KMS-11 (cell line): ENCODE measurements at regions not wholly inside any gene's neighbourhood (a gene's known extent, or its start where the extent isn't known, plus 50 kb on each side); places are given as distances from the start of the nearest gene placed in this dataset.

ENCODE experiments used
- H2AFZ ChIP-seq: fragments of 200-600 bp; sonication (generic); 2 replicates; pipeline ENCODE4 v1.6.1; 2016; ENCODE audit warnings: antibody characterized with exemption, mixed run types, low read depth
- H3K27ac ChIP-seq: fragments of 200-600 bp; sonication (generic); 2 replicates; pipeline ENCODE4 v1.6.1; 2016; ENCODE audit warnings: mild to moderate bottlenecking, mixed run types
- H3K27me3 ChIP-seq: fragments of 200-600 bp; sonication (generic); 2 replicates; pipeline ENCODE4 v1.6.1; 2017; ENCODE audit warnings: mild to moderate bottlenecking, low read depth, mixed run types, moderate library complexity; ENCODE audit not compliant: insufficient read depth
- H3K36me3 ChIP-seq: fragments of 200-600 bp; sonication (generic); 2 replicates; pipeline ENCODE4 v1.6.1; 2017; ENCODE audit warnings: mild to moderate bottlenecking, mixed run types; ENCODE audit not compliant: insufficient read depth
- H3K4me1 ChIP-seq: fragments of 200-600 bp; sonication (generic); 2 replicates; pipeline ENCODE4 v1.6.1; 2016; ENCODE audit warnings: mild to moderate bottlenecking, low read depth, mixed run types; ENCODE audit not compliant: poor library complexity, severe bottlenecking
- H3K4me2 ChIP-seq: fragments of 200-600 bp; sonication (generic); 2 replicates; pipeline ENCODE4 v1.7.0; 2016; ENCODE audit warnings: mild to moderate bottlenecking, mixed run types
- H3K4me3 ChIP-seq: fragments of 200-600 bp; sonication (generic); IDR thresholded peaks from 2 replicates; pipeline ENCODE4 v1.6.1; 2017; ENCODE audit warnings: low read depth, low read length, mixed read lengths; ENCODE audit not compliant: insufficient read depth
- H3K79me2 ChIP-seq: fragments of 200-600 bp; sonication (generic); 2 replicates; pipeline ENCODE4 v1.6.1; 2016; ENCODE audit warnings: low read depth, mixed run types; ENCODE audit not compliant: insufficient read depth
- H3K9ac ChIP-seq: fragments of 200-600 bp; sonication (generic); 2 replicates; pipeline ENCODE4 v1.6.1; 2016; ENCODE audit warnings: mild to moderate bottlenecking, mixed run types
- H4K20me1 ChIP-seq: fragments of 200-600 bp; sonication (generic); 2 replicates; pipeline ENCODE4 v1.6.1; 2016; ENCODE audit warnings: mild to moderate bottlenecking, mixed run types; ENCODE audit not compliant: insufficient read depth
- TF ChIP-seq, protein P1 (sequence below): fragments of 200-600 bp; sonication (generic); conservative IDR thresholded peaks from 2 replicates; pipeline ENCODE4 v1.6.1; 2017; ENCODE audit warnings: low read depth, mild to moderate bottlenecking, antibody characterized with exemption, low read length, moderate library complexity, mixed read lengths

DNA sequence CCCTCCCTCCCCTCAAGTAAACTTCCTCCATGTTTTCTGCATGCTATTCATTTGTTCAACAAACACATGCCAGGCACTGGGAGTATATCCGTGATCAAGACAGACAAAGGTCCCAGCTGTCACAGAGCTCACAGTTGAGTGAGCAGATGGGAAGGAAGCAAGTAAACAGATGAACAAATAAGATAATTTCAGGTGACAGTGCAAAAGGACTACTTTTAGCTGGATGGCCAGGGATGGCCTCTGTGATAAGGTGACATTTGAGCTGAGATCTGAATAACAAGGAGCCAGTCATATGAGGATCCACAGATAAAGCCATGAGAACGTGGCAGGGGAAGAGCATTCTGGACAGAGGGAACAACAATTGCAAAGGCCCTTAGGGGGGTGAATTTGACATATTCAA lies 121.7 kb upstream of the RAD23B start:
- no peak overlapping the region for H3K4me3 ChIP-seq

DNA sequence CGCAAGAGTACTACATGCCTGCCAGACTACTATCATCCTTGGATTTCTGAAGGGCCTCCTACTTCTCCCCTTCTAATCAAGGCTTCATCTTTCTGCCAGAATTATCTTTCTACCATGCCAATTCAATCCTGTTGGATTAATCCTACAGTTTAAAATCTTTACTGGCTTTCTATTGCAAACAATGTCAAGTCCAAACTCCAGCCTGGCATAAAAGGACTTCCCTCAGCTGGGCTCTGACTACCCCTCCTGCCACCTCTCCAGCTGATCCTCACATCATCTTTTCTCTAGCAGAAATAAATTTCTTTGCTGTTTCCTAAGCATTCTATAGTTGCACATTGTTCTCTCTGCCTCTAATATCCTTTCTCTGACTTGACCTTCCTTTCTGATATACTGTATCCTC lies 119.7 kb upstream of the RAD23B start:
- Histone ChIP-seq H4K20me1 (no peaks in the 10 kb centered on the region), H3K9ac (no peak overlapping the region), H3K4me3 (no peak overlapping the region), H3K4me1 (peaks cover 5% of the 10 kb centered on the region), H3K36me3 (no peaks in the 10 kb centered on the region), H3K79me2 (no peaks in the 10 kb centered on the region), H3K4me2 (no peak overlapping the region), H3K27me3 (no peaks in the 10 kb centered on the region), H3K27ac (no peak overlapping the region), H2AFZ (no peak overlapping the region)
- TF ChIP-seq, protein P1, sequence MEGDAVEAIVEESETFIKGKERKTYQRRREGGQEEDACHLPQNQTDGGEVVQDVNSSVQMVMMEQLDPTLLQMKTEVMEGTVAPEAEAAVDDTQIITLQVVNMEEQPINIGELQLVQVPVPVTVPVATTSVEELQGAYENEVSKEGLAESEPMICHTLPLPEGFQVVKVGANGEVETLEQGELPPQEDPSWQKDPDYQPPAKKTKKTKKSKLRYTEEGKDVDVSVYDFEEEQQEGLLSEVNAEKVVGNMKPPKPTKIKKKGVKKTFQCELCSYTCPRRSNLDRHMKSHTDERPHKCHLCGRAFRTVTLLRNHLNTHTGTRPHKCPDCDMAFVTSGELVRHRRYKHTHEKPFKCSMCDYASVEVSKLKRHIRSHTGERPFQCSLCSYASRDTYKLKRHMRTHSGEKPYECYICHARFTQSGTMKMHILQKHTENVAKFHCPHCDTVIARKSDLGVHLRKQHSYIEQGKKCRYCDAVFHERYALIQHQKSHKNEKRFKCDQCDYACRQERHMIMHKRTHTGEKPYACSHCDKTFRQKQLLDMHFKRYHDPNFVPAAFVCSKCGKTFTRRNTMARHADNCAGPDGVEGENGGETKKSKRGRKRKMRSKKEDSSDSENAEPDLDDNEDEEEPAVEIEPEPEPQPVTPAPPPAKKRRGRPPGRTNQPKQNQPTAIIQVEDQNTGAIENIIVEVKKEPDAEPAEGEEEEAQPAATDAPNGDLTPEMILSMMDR, result no peak

More for the DNA sequence above, 121.7 kb upstream of the RAD23B start:
- Histone ChIP-seq H3K27ac (no peak overlapping the region), H3K36me3 (no peaks in the 10 kb centered on the region), H3K4me2 (no peak overlapping the region), H2AFZ (no peak overlapping the region), H3K79me2 (no peaks in the 10 kb centered on the region), H3K9ac (no peak overlapping the region), H3K27me3 (no peaks in the 10 kb centered on the region), H4K20me1 (no peaks in the 10 kb centered on the region), H3K4me1 (peaks cover 5% of the 10 kb centered on the region)
- TF ChIP-seq, protein P1, result no peak

DNA sequence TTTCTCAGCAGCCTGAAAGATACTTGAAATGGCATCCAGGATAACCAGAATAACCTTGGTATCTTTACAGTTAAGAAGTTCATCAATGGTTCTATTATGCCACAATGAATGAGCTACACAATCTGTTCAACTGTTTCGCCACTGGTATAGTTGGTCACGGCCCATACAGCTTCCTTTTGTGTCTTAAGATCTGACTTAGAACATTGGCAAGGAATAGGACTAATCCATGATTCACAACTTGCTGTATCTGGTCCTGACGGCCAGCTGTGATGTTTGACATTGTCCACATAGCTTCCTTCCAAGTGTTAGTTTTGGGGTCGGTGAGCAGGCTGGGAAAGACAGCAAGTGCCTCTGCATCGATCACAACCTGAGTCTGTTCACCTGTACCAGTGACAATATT lies 113.3 kb upstream of the RAD23B start:
- H3K4me2 ChIP-seq, result no peak overlapping the region
- TF ChIP-seq, protein P1, result no peak

DNA sequence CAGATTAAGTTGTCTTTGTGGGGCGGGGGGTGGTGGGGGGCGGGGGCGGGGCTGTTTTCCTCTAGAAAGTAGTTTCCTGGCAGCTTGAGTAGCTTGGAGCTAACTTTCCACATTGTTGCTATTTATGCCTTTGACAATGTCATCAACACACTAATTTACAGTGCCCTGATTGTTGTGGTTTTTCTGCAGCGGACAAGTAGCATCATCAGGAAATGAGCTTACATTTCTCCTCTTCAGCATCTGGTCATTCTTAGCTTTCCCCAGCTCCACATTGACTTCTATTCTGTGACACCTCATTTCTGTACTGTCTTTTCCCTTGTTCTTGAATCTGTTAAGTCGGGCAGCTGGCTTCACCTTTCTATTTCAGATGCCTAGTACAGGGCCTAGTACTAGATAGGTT lies 112.3 kb upstream of the RAD23B start:
- Histone ChIP-seq H3K79me2 (no peaks in the 10 kb centered on the region), H3K4me1 (peaks cover 8% of the 10 kb centered on the region), H3K4me2 (no peak overlapping the region), H3K36me3 (no peaks in the 10 kb centered on the region), H3K27me3 (no peaks in the 10 kb centered on the region), H3K27ac (no peak overlapping the region), H2AFZ (no peak overlapping the region), H4K20me1 (no peaks in the 10 kb centered on the region), H3K4me3 (no peak overlapping the region), H3K9ac (no peak overlapping the region)
- TF ChIP-seq, protein P1, result no peak

More for the DNA sequence above, 113.3 kb upstream of the RAD23B start:
- Histone ChIP-seq H2AFZ (no peak overlapping the region), H3K4me3 (no peak overlapping the region), H3K36me3 (no peaks in the 10 kb centered on the region), H4K20me1 (no peaks in the 10 kb centered on the region), H3K79me2 (no peaks in the 10 kb centered on the region), H3K27me3 (no peaks in the 10 kb centered on the region), H3K27ac (no peak overlapping the region), H3K9ac (no peak overlapping the region), H3K4me1 (peaks cover 8% of the 10 kb centered on the region)
